Left ventricle myocardium superior (tissue), 1 donor: ENCODE measurements at regions not wholly inside any gene's neighbourhood (a gene's known extent, or its start where the extent isn't known, plus 50 kb on each side); places are given as distances from the start of the nearest gene placed in this dataset.
"Not testable (repeated sequence)": the region's sequence is repeated elsewhere in the genome, so short reads cannot be mapped to it uniquely, and the experiment has no call there.

Source experiments
- ATAC-seq: fragments of 200-7000 bp; cut with Tn5 transposase; one replicate; pipeline ENCODE4 v1.9.1; 2020; ENCODE audit warnings: mild to moderate bottlenecking, moderate library complexity
- DNase-seq: peaks from one replicate; pipeline ENCODE4 v3.0.0-alpha.2; 2020
- intact Hi-C: fragments of 100-400 bp; cut with micrococcal nuclease; formaldehyde crosslinking; loops from one replicate; pipeline ENCODE4 v1.11.0; 2022
- donor health status: DM: no; HTN: yes; CAD: no; lungs with severe emphysema.

DNA sequence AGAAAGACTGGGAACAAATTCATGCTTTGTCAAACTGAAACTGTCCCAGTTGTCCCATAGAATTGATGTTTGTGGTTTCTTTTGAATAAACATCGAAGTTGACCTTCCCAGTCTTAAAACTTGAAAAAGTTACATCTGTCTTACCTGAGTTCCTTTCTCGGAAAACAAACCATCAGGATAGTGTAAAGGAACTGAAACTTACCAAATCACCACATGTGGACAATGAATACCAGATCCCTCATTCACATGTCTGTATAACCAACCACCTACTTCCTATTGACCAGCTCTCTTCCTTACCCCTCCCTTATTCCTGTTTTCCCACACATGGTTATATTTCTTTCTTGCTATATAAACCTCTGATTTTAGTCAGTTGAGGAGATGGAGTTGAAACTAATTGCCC, 791.7 kb upstream of the PCDH20 start:
- DNase-seq (no peak), ATAC-seq (no peak)
- intact Hi-C loops: no loop called here

GRCh38 chr13:62206165-62206564, 790.5 kb upstream of the PCDH20 start:
- ATAC-seq: no peak
- DNase-seq: no peak
- intact Hi-C loops: no loop called here

- DNase-seq (no peak), ATAC-seq (no peak)
- intact Hi-C loops: no loop called here
These were observed 789.6 kb upstream of the PCDH20 start for GRCh38 chr13:62205273-62205672.

- DNase-seq (no peak), ATAC-seq (no peak)
- intact Hi-C loops: no loop called here
These were observed 778.7 kb upstream of the PCDH20 start for GRCh38 chr13:62194371-62194770.

DNA sequence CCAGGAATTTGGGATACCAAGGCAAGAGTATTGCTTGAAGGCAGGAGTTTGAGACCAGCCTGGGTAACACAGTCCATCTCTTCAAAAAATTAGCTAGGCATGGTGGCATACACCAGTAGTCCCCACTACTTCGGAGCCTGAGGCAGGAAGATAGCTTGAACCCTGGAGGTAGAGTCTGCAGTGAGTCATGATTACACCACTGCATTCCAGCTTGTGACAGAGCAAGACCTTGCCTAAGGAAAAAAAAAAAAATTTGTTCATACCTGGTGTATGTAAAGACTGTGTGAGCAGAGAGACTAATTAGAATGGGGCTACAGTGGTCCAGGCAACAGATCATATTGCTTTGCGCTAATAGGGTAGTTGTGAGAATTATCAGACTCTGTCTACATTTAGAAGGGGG, 778.3 kb upstream of the PCDH20 start:
- DNase-seq (no peak), ATAC-seq (no peak)
- intact Hi-C loops: no loop called here

DNA sequence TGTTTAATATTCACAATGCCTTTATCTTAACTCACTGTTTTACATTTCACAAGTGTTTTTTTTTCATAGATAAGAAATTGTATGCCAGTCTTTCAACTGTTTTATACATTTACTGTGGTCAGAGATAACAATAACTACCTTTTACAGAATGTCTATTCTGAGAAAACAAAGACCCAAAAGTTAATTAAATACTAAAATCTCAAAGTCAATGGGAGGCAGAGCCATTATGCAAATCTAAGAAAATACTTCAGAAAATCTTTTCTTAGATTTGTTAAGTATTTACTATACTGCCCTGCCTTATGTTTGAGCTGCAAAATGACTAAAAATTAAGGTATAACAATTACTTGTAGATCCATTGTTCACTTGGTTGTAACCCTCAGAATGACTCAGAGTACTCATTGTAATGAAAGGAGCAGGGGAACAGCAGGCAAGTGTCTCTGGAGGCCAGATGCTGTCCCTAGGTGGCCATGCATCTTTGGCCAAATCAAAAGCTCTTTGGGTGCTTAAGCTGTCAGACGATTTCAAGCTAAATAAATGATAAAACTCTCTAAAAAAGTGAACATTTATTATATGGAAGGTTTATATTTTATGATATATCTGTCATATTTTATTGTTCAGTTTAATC, 770.1 kb upstream of the PCDH20 start:
- no peak for DNase-seq
- intact Hi-C loops: no loop called here
- no peak for ATAC-seq

- intact Hi-C loops: no loop called here
- ATAC-seq (no peak), DNase-seq (no peak)
These were observed 760.4 kb upstream of the PCDH20 start for GRCh38 chr13:62176051-62176450.

GRCh38 chr13:62173958-62174357, 758.3 kb upstream of the PCDH20 start:
- intact Hi-C loops: no loop called here
- ATAC-seq (no peak), DNase-seq (no peak)

- ATAC-seq (no peak), DNase-seq (no peak)
- intact Hi-C loops: no loop called here
These were observed 756.0 kb upstream of the PCDH20 start for GRCh38 chr13:62171697-62172096.

DNA sequence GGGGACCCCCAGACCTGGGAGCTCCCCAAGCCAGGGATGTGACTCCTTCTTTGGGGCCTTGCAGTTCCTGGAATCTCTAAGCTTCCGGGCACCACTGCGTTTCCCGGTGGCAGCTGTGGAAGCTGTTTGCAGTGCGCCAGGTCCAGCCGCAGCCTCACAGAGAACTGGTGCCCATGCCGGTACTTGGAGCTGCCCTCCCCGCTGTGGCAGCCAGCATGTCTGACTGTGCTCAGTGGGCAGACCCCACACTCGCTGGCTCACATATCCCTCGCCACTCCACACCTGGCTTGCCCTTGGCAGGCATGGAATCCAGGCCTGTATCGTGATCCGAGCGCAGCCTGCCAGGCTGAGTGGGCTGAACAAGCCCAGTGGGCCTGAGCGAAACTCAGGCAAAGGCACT, 753.2 kb upstream of the PCDH20 start:
- no peak for DNase-seq
- intact Hi-C loops: no loop called here
- ATAC-seq: no peak

DNA sequence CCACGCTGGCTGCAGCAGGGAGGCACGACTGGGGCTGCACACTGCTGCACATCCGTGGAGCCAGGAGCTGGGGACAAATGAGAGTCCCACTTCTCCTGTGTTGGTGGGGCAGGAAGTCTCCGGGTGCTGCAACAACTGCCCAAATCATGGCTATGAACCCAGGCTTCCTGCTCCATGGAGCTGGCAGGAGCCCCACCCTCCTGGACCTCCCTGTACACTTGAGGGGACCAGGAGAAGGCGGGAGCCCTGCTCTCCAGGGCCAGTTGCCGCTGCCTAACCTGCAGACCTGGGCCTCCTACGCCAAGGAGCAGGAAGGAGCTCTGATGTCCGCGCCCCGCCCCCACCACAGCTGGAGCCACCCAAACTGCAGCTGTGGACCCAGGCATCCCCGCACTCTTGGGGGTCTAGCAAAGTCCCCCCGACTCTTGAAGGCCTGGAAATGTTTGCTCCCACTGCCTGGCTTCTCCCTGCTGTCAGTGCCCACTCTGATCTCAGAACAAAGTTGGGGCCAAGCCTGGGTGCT, 752.1 kb upstream of the PCDH20 start:
- intact Hi-C loops: no loop called here
- DNase-seq (no peak), ATAC-seq (no peak)

DNA sequence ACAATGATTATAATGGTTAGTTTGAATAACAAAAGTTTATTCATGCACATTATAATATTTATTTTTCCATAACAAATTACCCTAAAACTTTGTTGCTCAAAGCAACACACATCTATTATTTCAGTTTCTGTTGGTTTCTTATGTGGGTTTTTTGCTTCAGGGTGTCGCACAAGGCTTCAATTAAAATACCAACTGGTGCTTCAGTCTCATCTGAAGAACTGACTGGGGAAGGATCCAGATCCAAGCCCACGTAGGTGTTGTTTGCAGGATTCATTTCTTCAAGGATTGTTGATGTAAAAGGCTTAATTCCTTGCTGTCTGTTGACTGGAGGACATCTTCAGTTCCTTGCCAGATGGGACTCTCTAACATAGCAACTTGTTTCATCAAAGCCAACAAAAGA, 747.2 kb upstream of the PCDH20 start:
- intact Hi-C loops: no loop called here
- DNase-seq (no peak), ATAC-seq (no peak)

DNA sequence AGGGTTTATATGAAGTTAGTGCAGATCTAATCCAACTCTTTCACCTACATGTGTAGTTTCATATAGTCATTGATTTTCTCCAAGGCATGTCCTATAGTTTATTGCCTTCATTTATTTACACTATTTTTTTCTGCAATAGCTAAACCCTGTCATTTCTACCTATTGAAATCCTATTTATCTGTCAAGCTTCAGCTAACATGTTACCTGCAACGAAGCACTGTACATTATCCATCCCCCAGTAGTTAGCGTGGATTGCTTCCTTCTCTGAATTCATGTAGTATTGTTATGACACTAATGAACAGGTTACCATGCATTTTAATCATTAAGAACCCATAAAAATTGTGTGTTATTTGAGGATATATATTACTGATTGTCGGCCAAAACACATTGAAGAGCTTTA, 742.9 kb upstream of the PCDH20 start:
- intact Hi-C loops: no loop called here
- DNase-seq: no peak
- no peak for ATAC-seq

DNA sequence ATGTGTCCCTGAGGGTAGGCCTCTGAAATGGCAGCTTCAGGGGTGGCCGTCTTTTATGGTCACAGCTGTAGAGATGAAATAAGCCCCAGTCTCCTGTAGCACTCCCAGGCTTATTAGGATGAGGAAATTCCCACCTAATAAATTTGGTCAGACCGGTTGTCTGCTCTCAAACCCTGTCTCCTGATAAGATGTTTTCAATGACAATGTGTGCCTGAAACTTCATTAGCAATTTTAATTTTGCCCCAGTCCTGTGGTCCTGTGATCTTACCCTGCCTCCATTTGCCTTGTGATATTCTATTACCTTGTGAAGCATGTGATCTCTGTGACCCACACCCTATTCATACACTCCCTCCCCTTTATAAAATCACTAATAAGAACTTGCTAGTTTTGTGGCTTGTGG, 736.1 kb upstream of the PCDH20 start:
- intact Hi-C loops, DNase-seq, ATAC-seq: not testable (repeated sequence)

- DNase-seq (no peak), ATAC-seq (no peak)
These were observed 726.4 kb upstream of the PCDH20 start for GRCh38 chr13:62142048-62142447.

GRCh38 chr13:62139597-62139996, 723.9 kb upstream of the PCDH20 start:
- DNase-seq: no peak
- no peak for ATAC-seq
- intact Hi-C loops: no loop called here

More at GRCh38 chr13:62142048-62142447, 726.4 kb upstream of the PCDH20 start:
- intact Hi-C loops: no loop called here

GRCh38 chr13:62137629-62138405, 722.2 kb upstream of the PCDH20 start:
- ATAC-seq: no peak
- DNase-seq: no peak
- intact Hi-C loops: no loop called here

- no peak for DNase-seq
- intact Hi-C loops: no loop called here
- no peak for ATAC-seq
These were observed 716.0 kb upstream of the PCDH20 start for GRCh38 chr13:62131604-62132003.

- intact Hi-C loops: no loop called here
- DNase-seq: no peak
- no peak for ATAC-seq
These were observed 714.7 kb upstream of the PCDH20 start for GRCh38 chr13:62130062-62130970.

DNA sequence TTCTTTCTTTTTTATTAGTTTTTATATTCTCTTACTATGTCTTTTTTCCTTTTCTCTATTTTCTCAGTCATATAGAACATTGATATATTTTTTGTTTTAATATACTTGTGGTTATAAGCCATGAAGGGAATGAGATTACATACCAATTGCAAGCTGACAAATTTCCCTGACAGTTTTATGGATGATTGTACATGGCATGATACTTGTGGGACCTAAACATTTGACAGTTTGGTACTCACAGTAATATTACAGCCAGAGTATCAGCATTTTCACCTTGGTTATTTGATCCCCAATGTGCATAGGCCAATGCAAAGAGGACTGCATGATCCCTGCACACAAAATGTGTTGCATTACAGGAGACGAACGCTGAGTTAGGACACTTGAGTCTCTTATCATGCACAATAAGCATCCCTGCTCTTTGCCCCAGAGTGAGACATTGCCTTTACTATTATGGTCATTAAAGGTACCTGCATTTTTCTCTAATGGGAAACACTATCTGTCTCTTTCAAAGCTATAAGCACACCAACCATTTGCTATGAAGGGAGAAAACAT, 713.4 kb upstream of the PCDH20 start:
- intact Hi-C loops: no loop called here
- no peak for ATAC-seq
- DNase-seq: no peak
